ENCODE measurements at regions not wholly inside any gene's neighbourhood (a gene's known extent, or its start where the extent isn't known, plus 50 kb on each side); places are given as distances from the start of the nearest gene placed in this dataset.

- TF ChIP-seq BACH2 (CRISPR knock-in tag; IDR thresholded peaks at IDR 0.05; ENCODE audit: borderline replicate concordance) (no peak), ZFP30 (CRISPR knock-in tag; IDR thresholded peaks at IDR 0.05) (no peak), ZFP3 (CRISPR knock-in tag; IDR thresholded peaks at IDR 0.05) (no peak), ISL1 (CRISPR knock-in tag; IDR thresholded peaks at IDR 0.05) (no peak), TSHZ2 (CRISPR knock-in tag; IDR thresholded peaks at IDR 0.05) (no peak), TOX (CRISPR knock-in tag; IDR thresholded peaks at IDR 0.05; ENCODE audit: borderline replicate concordance) (no peak), RARB (CRISPR knock-in tag; IDR thresholded peaks at IDR 0.05) (no peak), TCF4 (CRISPR knock-in tag; IDR thresholded peaks at IDR 0.05; ENCODE audit: borderline replicate concordance) (no peak)
These were observed 114.6 kb upstream of the SESN3 start for GRCh38 chr11:95345651-95346050.

Data from SK-N-SH treated with all-trans-retinoic acid at 6 μM for 48 hours (cell line).